ENCODE measurements at regions not wholly inside any gene's neighbourhood (a gene's known extent, or its start where the extent isn't known, plus 50 kb on each side); places are given as distances from the start of the nearest gene placed in this dataset.

- Histone ChIP-seq H3K9me3 (ENCODE audit: control insufficient read depth, low read length) (no peaks in the 10 kb centered on the region), H3K4me3 (ENCODE audit: insufficient read depth in 1 of 2, low read depth in 1 of 2, low read length in 2 of 2) (no peak overlapping the region), H2AK5ac (ENCODE audit: low read length, severe bottlenecking) (no peak overlapping the region), H4K8ac (ENCODE audit: low read length) (no peak overlapping the region), H2BK120ac (ENCODE audit: low read depth, low read length) (no peak overlapping the region), H3K27ac (ENCODE audit: low read length, poor library complexity, severe bottlenecking) (no peak overlapping the region), H2BK12ac (ENCODE audit: low read length in 2 of 2) (no peak overlapping the region), H2BK15ac (ENCODE audit: low read depth, poor library complexity, severe bottlenecking) (no peak overlapping the region), H4K91ac (ENCODE audit: low read length) (no peak overlapping the region), H3K36me3 (ENCODE audit: control insufficient read depth in 1 of 2, insufficient read depth in 2 of 2, low read depth in 1 of 2, low read length in 2 of 2) (no peaks in the 10 kb centered on the region), H2AFZ (ENCODE audit: low read depth, low read length) (no peak overlapping the region), H3K14ac (ENCODE audit: low read length in 2 of 2) (no peak overlapping the region), H3K4ac (ENCODE audit: low read depth in 1 of 2, low read length in 2 of 2) (no peak overlapping the region), H3K4me2 (ENCODE audit: low read length, poor library complexity, severe bottlenecking) (no peak overlapping the region), H3K18ac (ENCODE audit: low read depth in 1 of 2, low read length in 2 of 2) (no peak overlapping the region), H3K9ac (ENCODE audit: low read length) (peak overlapping the region; percentile 86), H2BK5ac (ENCODE audit: low read depth, low read length, poor library complexity, severe bottlenecking) (no peak overlapping the region), H3K27me3 (ENCODE audit: control insufficient read depth in 1 of 2, insufficient read depth in 1 of 2, low read length in 2 of 2) (no peaks in the 10 kb centered on the region), H3K79me1 (replicated peaks; ENCODE audit: low read length, poor library complexity, severe bottlenecking) (no peaks in the 10 kb centered on the region), H3K4me1 (ENCODE audit: control insufficient read depth, insufficient read depth, low read depth, low read length) (peaks cover 15% of the 10 kb centered on the region), H3K23ac (ENCODE audit: low read length in 2 of 2) (no peak overlapping the region)
- DNase-seq, result no peak
- WGBS, result 70% methylated on average over 6 of the region's 6 CpGs
Observed at GRCh38 chr9:113674436-113674835, 201.7 kb upstream of the ZNF618 start.

- Histone ChIP-seq H3K4me3 (ENCODE audit: insufficient read depth in 1 of 2, low read depth in 1 of 2, low read length in 2 of 2) (no peak overlapping the region), H3K4me2 (ENCODE audit: low read length, poor library complexity, severe bottlenecking) (no peak overlapping the region), H2AFZ (ENCODE audit: low read depth, low read length) (peak overlapping the region; percentile 29), H4K91ac (ENCODE audit: low read length) (peak overlapping the region; percentile 52), H3K23ac (ENCODE audit: low read length in 2 of 2) (no peak overlapping the region), H2BK12ac (ENCODE audit: low read length in 2 of 2) (peak overlapping the region; percentile 33 to 91), H3K79me1 (replicated peaks; ENCODE audit: low read length, poor library complexity, severe bottlenecking) (no peaks in the 10 kb centered on the region), H2BK5ac (ENCODE audit: low read depth, low read length, poor library complexity, severe bottlenecking) (no peak overlapping the region), H2BK15ac (ENCODE audit: low read depth, poor library complexity, severe bottlenecking) (no peak overlapping the region), H3K27me3 (ENCODE audit: control insufficient read depth in 1 of 2, insufficient read depth in 1 of 2, low read length in 2 of 2) (no peaks in the 10 kb centered on the region), H2AK5ac (ENCODE audit: low read length, severe bottlenecking) (no peak overlapping the region), H3K4me1 (ENCODE audit: control insufficient read depth, insufficient read depth, low read depth, low read length) (peaks cover 15% of the 10 kb centered on the region), H3K4ac (ENCODE audit: low read depth in 1 of 2, low read length in 2 of 2) (peak overlapping the region; percentile 24 to 66), H3K36me3 (ENCODE audit: control insufficient read depth in 1 of 2, insufficient read depth in 2 of 2, low read depth in 1 of 2, low read length in 2 of 2) (no peaks in the 10 kb centered on the region), H3K27ac (ENCODE audit: low read length, poor library complexity, severe bottlenecking) (peak overlapping the region; percentile 55), H4K8ac (ENCODE audit: low read length) (peak overlapping the region; percentile 65), H3K9me3 (ENCODE audit: control insufficient read depth, low read length) (no peaks in the 10 kb centered on the region), H3K14ac (ENCODE audit: low read length in 2 of 2) (no peak overlapping the region), H2BK120ac (ENCODE audit: low read depth, low read length) (no peak overlapping the region), H3K18ac (ENCODE audit: low read depth in 1 of 2, low read length in 2 of 2) (peak overlapping the region; percentile 7 to 85), H3K9ac (ENCODE audit: low read length) (peak overlapping the region; percentile 86)
- peak; percentile 99 for DNase-seq
- 4% methylated on average over 7 of the region's 10 CpGs for WGBS
Observed at GRCh38 chr9:113675475-113675941, 200.6 kb upstream of the ZNF618 start.

GRCh38 chr9:113677057-113677456, 199.1 kb upstream of the ZNF618 start:
- Histone ChIP-seq H3K27ac (ENCODE audit: low read length, poor library complexity, severe bottlenecking) (no peak overlapping the region), H4K91ac (ENCODE audit: low read length) (no peak overlapping the region), H3K36me3 (ENCODE audit: control insufficient read depth in 1 of 2, insufficient read depth in 2 of 2, low read depth in 1 of 2, low read length in 2 of 2) (no peaks in the 10 kb centered on the region), H3K79me1 (replicated peaks; ENCODE audit: low read length, poor library complexity, severe bottlenecking) (no peaks in the 10 kb centered on the region), H3K14ac (ENCODE audit: low read length in 2 of 2) (no peak overlapping the region), H2BK5ac (ENCODE audit: low read depth, low read length, poor library complexity, severe bottlenecking) (no peak overlapping the region), H4K8ac (ENCODE audit: low read length) (no peak overlapping the region), H3K4me3 (ENCODE audit: insufficient read depth in 1 of 2, low read depth in 1 of 2, low read length in 2 of 2) (no peak overlapping the region), H3K4me2 (ENCODE audit: low read length, poor library complexity, severe bottlenecking) (no peak overlapping the region), H3K23ac (ENCODE audit: low read length in 2 of 2) (no peak overlapping the region), H3K18ac (ENCODE audit: low read depth in 1 of 2, low read length in 2 of 2) (no peak overlapping the region), H2AK5ac (ENCODE audit: low read length, severe bottlenecking) (no peak overlapping the region), H2AFZ (ENCODE audit: low read depth, low read length) (no peak overlapping the region), H3K27me3 (ENCODE audit: control insufficient read depth in 1 of 2, insufficient read depth in 1 of 2, low read length in 2 of 2) (no peaks in the 10 kb centered on the region), H2BK15ac (ENCODE audit: low read depth, poor library complexity, severe bottlenecking) (no peak overlapping the region), H3K4ac (ENCODE audit: low read depth in 1 of 2, low read length in 2 of 2) (no peak overlapping the region), H2BK120ac (ENCODE audit: low read depth, low read length) (no peak overlapping the region), H3K4me1 (ENCODE audit: control insufficient read depth, insufficient read depth, low read depth, low read length) (peaks cover 15% of the 10 kb centered on the region), H3K9me3 (ENCODE audit: control insufficient read depth, low read length) (no peaks in the 10 kb centered on the region), H2BK12ac (ENCODE audit: low read length in 2 of 2) (peak overlapping the region in 1 of 2 experiments; percentile 51), H3K9ac (ENCODE audit: low read length) (peak overlapping the region; percentile 55)
- WGBS, result 85% methylated on average over 9 of the region's 9 CpGs
- DNase-seq, result peak; percentile 34

GRCh38 chr9:113677569-113677968, 198.5 kb upstream of the ZNF618 start:
- no peak overlapping the region for H3K4me3 ChIP-seq (ENCODE audit: insufficient read depth in 1 of 2, low read depth in 1 of 2, low read length in 2 of 2)
- WGBS, result 88% methylated on average over 3 of the region's 4 CpGs

More at GRCh38 chr9:113677569-113677968, 198.5 kb upstream of the ZNF618 start:
- Histone ChIP-seq H4K8ac (ENCODE audit: low read length) (no peak overlapping the region), H3K36me3 (ENCODE audit: control insufficient read depth in 1 of 2, insufficient read depth in 2 of 2, low read depth in 1 of 2, low read length in 2 of 2) (no peaks in the 10 kb centered on the region), H2BK12ac (ENCODE audit: low read length in 2 of 2) (no peak overlapping the region), H3K79me1 (replicated peaks; ENCODE audit: low read length, poor library complexity, severe bottlenecking) (no peaks in the 10 kb centered on the region), H2BK5ac (ENCODE audit: low read depth, low read length, poor library complexity, severe bottlenecking) (no peak overlapping the region), H3K9me3 (ENCODE audit: control insufficient read depth, low read length) (no peaks in the 10 kb centered on the region), H3K14ac (ENCODE audit: low read length in 2 of 2) (no peak overlapping the region), H2AFZ (ENCODE audit: low read depth, low read length) (no peak overlapping the region), H2AK5ac (ENCODE audit: low read length, severe bottlenecking) (no peak overlapping the region), H2BK120ac (ENCODE audit: low read depth, low read length) (no peak overlapping the region), H3K27ac (ENCODE audit: low read length, poor library complexity, severe bottlenecking) (no peak overlapping the region), H3K4me1 (ENCODE audit: control insufficient read depth, insufficient read depth, low read depth, low read length) (peaks cover 16% of the 10 kb centered on the region), H3K4me2 (ENCODE audit: low read length, poor library complexity, severe bottlenecking) (no peak overlapping the region), H3K27me3 (ENCODE audit: control insufficient read depth in 1 of 2, insufficient read depth in 1 of 2, low read length in 2 of 2) (no peaks in the 10 kb centered on the region), H2BK15ac (ENCODE audit: low read depth, poor library complexity, severe bottlenecking) (no peak overlapping the region), H4K91ac (ENCODE audit: low read length) (no peak overlapping the region), H3K18ac (ENCODE audit: low read depth in 1 of 2, low read length in 2 of 2) (no peak overlapping the region), H3K23ac (ENCODE audit: low read length in 2 of 2) (no peak overlapping the region), H3K4ac (ENCODE audit: low read depth in 1 of 2, low read length in 2 of 2) (no peak overlapping the region), H3K9ac (ENCODE audit: low read length) (no peak overlapping the region)
- no peak for DNase-seq

All from mesenchymal stem cell (in vitro differentiated cells and primary cell).